Neural progenitor cell (in vitro differentiated cells): ENCODE measurements at regions not wholly inside any gene's neighbourhood (a gene's known extent, or its start where the extent isn't known, plus 50 kb on each side); places are given as distances from the start of the nearest gene placed in this dataset.

ENCODE experiments used
- CTCF ChIP-seq: fragments of 200-600 bp; sonication (generic); IDR thresholded peaks from 2 replicates; pipeline ENCODE4 v1.5.1; 2017; ENCODE audit warnings: antibody characterized with exemption, mild to moderate bottlenecking
- EZH2 ChIP-seq: fragments of 200-600 bp; sonication (generic); IDR thresholded peaks from 2 replicates; pipeline ENCODE4 v1.6.1; 2017; ENCODE audit warnings: antibody characterized with exemption, mild to moderate bottlenecking, moderate library complexity
- EZH2phosphoT487 ChIP-seq: fragments of 200-600 bp; sonication (generic); IDR thresholded peaks from 2 replicates; pipeline ENCODE4 v1.6.1; 2017; ENCODE audit warnings: antibody characterized with exemption

- no peak for TF ChIP-seq CTCF
- no peak for TF ChIP-seq EZH2
- TF ChIP-seq EZH2phosphoT487 = no peak
These were observed 161.6 kb downstream of the DYRK2 start for GRCh38 chr12:67810166-67810565.
